HFF-Myc (cell line): ENCODE measurements at regions not wholly inside any gene's neighbourhood (a gene's known extent, or its start where the extent isn't known, plus 50 kb on each side); places are given as distances from the start of the nearest gene placed in this dataset.

Experiments used
- DNase-seq: peaks from one replicate; pipeline ENCODE4 v3.0.0-alpha.2; 2011; ENCODE audit warnings: low read depth; ENCODE audit errors: extremely low read depth
- H3K4me3 ChIP-seq: replicated peaks from 2 replicates; pipeline ENCODE4 v1.5.1; 2011; ENCODE audit warnings: low read depth, mild to moderate bottlenecking, control low read depth, low read length
- TF ChIP-seq, protein P1 (sequence below): IDR thresholded peaks from 2 replicates; pipeline ENCODE4 v1.5.1; 2012; ENCODE audit warnings: mild to moderate bottlenecking, low read depth, low read length, control low read depth; ENCODE audit errors: missing control alignments

DNA sequence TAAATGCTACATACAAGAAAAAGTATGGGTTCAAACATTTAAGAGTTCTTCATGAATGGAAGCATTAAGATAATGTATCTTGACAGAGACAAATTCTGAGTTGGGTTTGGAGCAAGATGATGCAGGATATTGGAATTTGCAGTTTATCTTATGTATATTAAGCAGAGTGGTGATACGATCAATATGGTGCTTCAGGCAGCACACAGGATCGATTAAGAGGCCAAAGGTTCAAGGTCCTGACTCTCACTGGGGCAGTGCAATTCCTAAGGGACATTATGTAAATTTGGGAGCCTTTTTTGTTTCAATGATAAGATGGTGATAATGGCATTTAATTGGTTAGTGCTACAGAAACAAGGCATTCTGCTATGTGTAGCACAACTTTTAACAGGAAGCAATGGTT lies 381.9 kb downstream of the KCNJ3 start:
- TF ChIP-seq, protein P1, sequence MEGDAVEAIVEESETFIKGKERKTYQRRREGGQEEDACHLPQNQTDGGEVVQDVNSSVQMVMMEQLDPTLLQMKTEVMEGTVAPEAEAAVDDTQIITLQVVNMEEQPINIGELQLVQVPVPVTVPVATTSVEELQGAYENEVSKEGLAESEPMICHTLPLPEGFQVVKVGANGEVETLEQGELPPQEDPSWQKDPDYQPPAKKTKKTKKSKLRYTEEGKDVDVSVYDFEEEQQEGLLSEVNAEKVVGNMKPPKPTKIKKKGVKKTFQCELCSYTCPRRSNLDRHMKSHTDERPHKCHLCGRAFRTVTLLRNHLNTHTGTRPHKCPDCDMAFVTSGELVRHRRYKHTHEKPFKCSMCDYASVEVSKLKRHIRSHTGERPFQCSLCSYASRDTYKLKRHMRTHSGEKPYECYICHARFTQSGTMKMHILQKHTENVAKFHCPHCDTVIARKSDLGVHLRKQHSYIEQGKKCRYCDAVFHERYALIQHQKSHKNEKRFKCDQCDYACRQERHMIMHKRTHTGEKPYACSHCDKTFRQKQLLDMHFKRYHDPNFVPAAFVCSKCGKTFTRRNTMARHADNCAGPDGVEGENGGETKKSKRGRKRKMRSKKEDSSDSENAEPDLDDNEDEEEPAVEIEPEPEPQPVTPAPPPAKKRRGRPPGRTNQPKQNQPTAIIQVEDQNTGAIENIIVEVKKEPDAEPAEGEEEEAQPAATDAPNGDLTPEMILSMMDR, result no peak
- DNase-seq, result no peak
- no peak overlapping the region for H3K4me3 ChIP-seq

DNA sequence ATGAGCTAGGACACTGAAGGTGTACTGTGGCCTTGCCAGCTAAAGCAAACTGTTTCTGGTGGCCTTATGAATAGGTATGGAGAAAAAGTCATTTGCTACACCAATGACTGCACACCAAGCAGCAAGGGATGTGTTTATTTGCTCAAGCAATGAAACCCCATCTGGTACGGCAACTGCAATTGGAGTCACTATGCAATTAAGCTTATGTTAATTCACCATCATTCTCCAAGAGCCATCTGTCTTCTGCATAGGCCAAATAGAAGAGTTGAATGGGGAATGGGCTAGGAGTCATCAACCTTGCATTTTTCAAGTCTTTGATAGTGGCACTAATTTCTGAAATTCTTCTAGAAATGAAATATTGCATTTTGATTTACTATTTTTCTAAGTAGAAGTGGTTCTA lies 372.0 kb downstream of the KCNJ3 start:
- no peak overlapping the region for H3K4me3 ChIP-seq
- TF ChIP-seq, protein P1, result no peak
- DNase-seq, result no peak

DNA sequence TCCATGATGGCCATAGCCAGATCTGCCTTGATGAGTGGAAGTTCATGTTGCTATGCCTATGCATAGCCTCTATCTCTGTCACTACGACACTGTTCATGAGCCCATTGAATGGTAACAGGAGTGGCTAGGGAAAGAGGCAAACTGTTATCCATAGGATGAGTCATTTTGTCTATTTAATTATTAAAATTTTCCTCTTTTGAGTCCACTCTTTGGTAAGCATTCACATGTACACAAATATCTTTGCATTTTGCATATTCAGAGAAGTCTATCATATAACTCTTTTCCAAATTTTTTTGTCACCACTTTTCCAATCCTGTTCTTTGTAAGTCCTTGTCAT lies 364.4 kb downstream of the KCNJ3 start:
- no peak overlapping the region for H3K4me3 ChIP-seq
- TF ChIP-seq, protein P1, result no peak

DNA sequence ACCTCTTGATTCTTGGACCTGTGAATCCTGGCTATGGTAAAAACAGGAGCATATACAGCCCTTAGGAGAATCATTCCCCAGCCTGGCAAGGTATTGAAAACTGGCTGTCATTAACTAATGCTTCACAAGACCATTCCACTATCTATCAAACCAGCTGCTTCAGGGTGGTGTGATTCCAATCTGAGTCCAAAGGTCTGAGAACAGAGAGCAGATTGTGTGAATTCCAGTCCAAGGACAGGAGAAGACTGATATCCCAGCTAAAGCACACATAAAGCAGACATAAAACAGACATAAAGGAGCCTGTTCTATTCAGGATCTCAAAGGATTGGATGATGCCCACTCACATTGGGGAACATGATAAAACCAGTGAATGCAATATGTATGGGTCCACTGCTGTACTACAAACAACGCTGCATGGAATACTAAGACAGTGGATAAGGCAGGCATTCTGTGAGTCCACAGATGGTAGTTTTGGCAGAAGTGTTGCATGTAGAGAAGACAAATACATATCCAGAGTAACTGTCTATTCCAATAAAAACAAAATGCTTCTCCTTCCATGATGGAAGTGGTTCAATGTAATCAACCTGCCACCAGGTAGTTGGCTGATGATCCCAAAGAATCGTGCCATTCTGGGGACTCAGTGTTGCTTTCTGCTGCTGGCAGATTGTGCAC lies 363.9 kb downstream of the KCNJ3 start:
- no peak overlapping the region for H3K4me3 ChIP-seq
- TF ChIP-seq, protein P1, result no peak
- DNase-seq, result no peak

More for the DNA sequence above, 364.4 kb downstream of the KCNJ3 start:
- no peak for DNase-seq

DNA sequence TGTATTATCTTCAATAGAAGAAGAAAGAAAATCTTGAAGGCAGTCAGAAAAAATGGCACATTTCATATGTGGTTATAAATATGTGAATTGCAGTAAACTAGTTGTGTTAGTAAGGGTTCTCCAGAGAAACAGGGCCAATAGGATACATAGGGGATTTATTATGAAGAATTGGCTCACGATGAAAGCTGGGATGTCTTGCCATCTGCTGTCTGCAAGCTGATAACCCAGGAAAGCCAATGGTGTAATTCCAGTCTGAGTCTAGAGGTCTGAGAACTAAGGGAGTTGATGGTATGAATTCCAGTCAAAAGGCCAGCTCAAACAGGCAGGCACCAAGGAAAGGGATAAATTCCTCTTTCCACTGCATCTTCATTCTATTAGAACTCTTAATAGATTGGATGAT lies 362.4 kb downstream of the KCNJ3 start:
- no peak overlapping the region for H3K4me3 ChIP-seq

DNA sequence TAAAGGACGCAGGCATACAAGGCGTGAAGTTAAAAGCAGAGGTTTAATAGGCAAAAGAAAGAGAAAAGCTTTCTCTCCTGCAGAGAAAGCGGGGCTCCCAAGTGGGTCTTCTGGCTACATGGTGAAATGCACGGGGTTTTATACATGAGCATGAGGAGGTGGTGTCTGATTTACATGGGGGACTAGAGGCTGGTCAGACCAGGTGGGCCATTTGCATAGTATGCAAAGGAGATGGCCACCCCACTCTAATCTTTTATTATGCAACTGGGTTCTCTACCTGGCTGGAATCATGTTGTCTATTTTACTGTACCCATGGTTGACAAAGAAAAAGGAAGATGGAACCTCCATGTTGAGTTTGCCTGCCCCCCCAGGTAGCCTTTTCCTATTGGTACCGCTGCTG lies 356.2 kb downstream of the KCNJ3 start:
- DNase-seq, result no peak
- TF ChIP-seq, protein P1, result no peak
- H3K4me3 ChIP-seq, result no peak overlapping the region

More for the DNA sequence above, 362.4 kb downstream of the KCNJ3 start:
- DNase-seq, result no peak
- TF ChIP-seq, protein P1, result no peak

DNA sequence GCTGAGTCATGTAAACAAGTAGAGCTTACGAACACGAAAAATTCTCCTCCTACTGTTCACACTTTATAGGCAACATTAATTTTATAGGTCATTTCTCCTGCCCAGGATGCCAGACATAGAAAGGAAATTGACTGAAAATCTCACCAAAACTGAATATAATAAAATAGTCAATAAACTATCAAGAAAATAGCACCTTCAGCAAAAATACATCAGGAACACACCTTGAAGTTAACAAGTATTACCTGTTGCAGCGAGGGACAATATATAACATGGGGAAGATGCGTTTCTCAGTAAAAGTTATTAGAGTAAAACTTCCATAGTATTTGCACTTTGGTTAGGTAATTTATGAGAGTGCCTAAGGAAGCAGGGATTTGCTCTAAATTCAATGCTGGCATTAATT lies 344.6 kb downstream of the KCNJ3 start:
- DNase-seq, result no peak
- no peak overlapping the region for H3K4me3 ChIP-seq
- TF ChIP-seq, protein P1, result no peak
